Activated CD8-positive, alpha-beta T cell treated with anti-CD3 and anti-CD28 coated beads for 36 hours (primary cell): ENCODE measurements at regions not wholly inside any gene's neighbourhood (a gene's known extent, or its start where the extent isn't known, plus 50 kb on each side); places are given as distances from the start of the nearest gene placed in this dataset.
"Not testable (repeated sequence)": the region's sequence is repeated elsewhere in the genome, so short reads cannot be mapped to it uniquely, and the experiment has no call there.

ENCODE experiments used
- ATAC-seq: fragments of 200-7000 bp; cut with Tn5 transposase; one replicate; pipeline ENCODE4 v1.10.0; 2021; ENCODE audit warnings: mild to moderate bottlenecking, moderate library complexity
- CTCF ChIA-PET: fragments of 350-600 bp; sonication (Branson Sonifier 250); formaldehyde crosslinking; loops from one replicate; lab custom pipeline; 2021; ENCODE audit warnings: antibody characterized with exemption; lab: Charles Lee
- POLR2A ChIA-PET: fragments of 350-600 bp; sonication (Branson Sonifier 250); formaldehyde crosslinking; loops from one replicate; lab custom pipeline; 2021; ENCODE audit warnings: antibody characterized with exemption; lab: Charles Lee
- DNase-seq: peaks from one replicate; pipeline ENCODE4 v3.0.0-alpha.2; 2020
- H3K27ac Mint-ChIP-seq: one replicate; pipeline ENCODE4 v1.8.0; 2021; ENCODE audit warnings: mild to moderate bottlenecking, mixed read lengths
- H3K27me3 Mint-ChIP-seq: one replicate; pipeline ENCODE4 v1.8.0; 2021; ENCODE audit warnings: mixed read lengths
- H3K36me3 Mint-ChIP-seq: one replicate; pipeline ENCODE4 v1.8.0; 2021; ENCODE audit warnings: low read depth, mixed read lengths
- H3K4me1 Mint-ChIP-seq: one replicate; pipeline ENCODE4 v1.8.0; 2021; ENCODE audit warnings: low read depth, mixed read lengths
- H3K4me3 Mint-ChIP-seq: one replicate; pipeline ENCODE4 v1.8.0; 2021; ENCODE audit warnings: mild to moderate bottlenecking, moderate library complexity, mixed read lengths
- H3K9me3 Mint-ChIP-seq: one replicate; pipeline ENCODE4 v1.8.0; 2021; ENCODE audit warnings: mixed read lengths
- CTCF ChIP-seq: fragments of 200-600 bp; IDR thresholded peaks from one replicate; pipeline ENCODE4 v1.8.0; 2022; ENCODE audit warnings: antibody characterized with exemption, mild to moderate bottlenecking
- intact Hi-C: fragments of 100-400 bp; cut with micrococcal nuclease; formaldehyde crosslinking; loops from one replicate; pipeline ENCODE4 v1.10.0; 2022

GRCh38 chr3:176840641-176841286 lies 356.5 kb downstream of the TBL1XR1 start:
- no peak overlapping the region for H3K4me3 Mint-ChIP-seq
- DNase-seq (no peak), ATAC-seq (no peak)
- no peaks in the 10 kb centered on the region for H3K36me3 Mint-ChIP-seq
- H3K27ac Mint-ChIP-seq, result no peak overlapping the region
- no peaks in the 10 kb centered on the region for H3K4me1 Mint-ChIP-seq
- POLR2A ChIA-PET, result no interaction called here
- CTCF ChIA-PET, result no interaction called here
- peaks cover 4% of the 10 kb centered on the region for H3K27me3 Mint-ChIP-seq
- no peak for TF ChIP-seq CTCF
- no peaks in the 10 kb centered on the region for H3K9me3 Mint-ChIP-seq
- intact Hi-C loops, result no loop called here

GRCh38 chr3:176839901-176840300 lies 357.4 kb downstream of the TBL1XR1 start:
- POLR2A ChIA-PET, result no interaction called here
- H3K9me3 Mint-ChIP-seq, result no peaks in the 10 kb centered on the region
- intact Hi-C loops, result no loop called here

GRCh38 chr3:176839466-176839865 lies 357.8 kb downstream of the TBL1XR1 start:
- peaks cover 3% of the 10 kb centered on the region for H3K27me3 Mint-ChIP-seq
- no peak for ATAC-seq

More at GRCh38 chr3:176839901-176840300, 357.4 kb downstream of the TBL1XR1 start:
- no peak overlapping the region for H3K4me3 Mint-ChIP-seq
- H3K27me3 Mint-ChIP-seq, result peaks cover 3% of the 10 kb centered on the region
- H3K36me3 Mint-ChIP-seq, result no peaks in the 10 kb centered on the region
- DNase-seq, result no peak
- CTCF ChIA-PET, result interaction anchor here (1.7 kb wide), 1 partner anchor 33 kb away, joined by 3 read pairs; no protein-coding TSS in a partner anchor
- H3K27ac Mint-ChIP-seq, result no peak overlapping the region
- no peak for TF ChIP-seq CTCF
- no peaks in the 10 kb centered on the region for H3K4me1 Mint-ChIP-seq
- no peak for ATAC-seq

GRCh38 chr3:176827244-176827643 lies 370.0 kb downstream of the TBL1XR1 start:
- POLR2A ChIA-PET, H3K9me3 Mint-ChIP-seq, H3K27ac Mint-ChIP-seq, DNase-seq, H3K4me1 Mint-ChIP-seq, ATAC-seq, CTCF ChIA-PET, H3K36me3 Mint-ChIP-seq, H3K4me3 Mint-ChIP-seq, intact Hi-C loops, H3K27me3 Mint-ChIP-seq: not testable (repeated sequence)

More at GRCh38 chr3:176839466-176839865, 357.8 kb downstream of the TBL1XR1 start:
- Mint-ChIP-seq H3K27ac (no peak overlapping the region), H3K36me3 (no peaks in the 10 kb centered on the region), H3K4me1 (no peaks in the 10 kb centered on the region), H3K9me3 (no peaks in the 10 kb centered on the region), H3K4me3 (no peak overlapping the region)
- DNase-seq, result no peak
- intact Hi-C loops, result no loop called here
- ChIA-PET CTCF (interaction anchor here (1.7 kb wide), 1 partner anchor 33 kb away, joined by 3 read pairs; no protein-coding TSS in a partner anchor), POLR2A (no interaction called here)
- TF ChIP-seq CTCF, result no peak

GRCh38 chr3:176824811-176825210 lies 372.5 kb downstream of the TBL1XR1 start:
- H3K4me3 Mint-ChIP-seq, result no peak overlapping the region
- DNase-seq (no peak), ATAC-seq (no peak)
- no peak overlapping the region for H3K27ac Mint-ChIP-seq
- no peaks in the 10 kb centered on the region for H3K4me1 Mint-ChIP-seq
- no peaks in the 10 kb centered on the region for H3K27me3 Mint-ChIP-seq
- no peak for TF ChIP-seq CTCF
- ChIA-PET POLR2A (no interaction called here), CTCF (no interaction called here)
- H3K36me3 Mint-ChIP-seq, result no peaks in the 10 kb centered on the region
- no peaks in the 10 kb centered on the region for H3K9me3 Mint-ChIP-seq
- intact Hi-C loops, result no loop called here
